ENCODE measurements at regions not wholly inside any gene's neighbourhood (a gene's known extent, or its start where the extent isn't known, plus 50 kb on each side); places are given as distances from the start of the nearest gene placed in this dataset.

DNA sequence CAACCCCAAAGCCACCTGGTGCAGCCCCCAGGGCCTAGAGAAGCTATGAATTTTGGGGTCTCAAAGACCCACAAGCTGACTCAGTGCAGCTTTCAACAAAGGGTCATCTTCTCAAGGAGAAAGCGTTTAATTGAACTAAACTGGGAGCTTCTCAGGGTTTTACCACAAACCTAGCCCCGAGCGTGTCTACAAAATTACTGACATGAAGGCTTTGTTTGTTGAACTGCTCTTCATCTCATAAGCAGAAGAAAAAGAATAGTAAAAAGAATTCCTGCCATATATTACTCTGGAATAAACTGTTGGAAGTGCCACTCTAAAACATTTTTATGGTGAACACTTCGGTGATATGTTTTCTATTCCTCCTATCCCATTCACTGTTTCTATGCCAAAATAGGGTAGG lies 50.8 kb upstream of the INCENP start:
- no peak for DNase-seq (ENCODE audit: low spot score)
- in situ Hi-C loops (cut with MboI; ENCODE audit: low pct_unique_long_range_greater_than_20kb, low sequenced_read_pairs, unreplicated experiment): loop anchor here (10.0 kb wide), 1 partner anchor 188 kb away; no protein-coding TSS in a partner anchor
- TF ChIP-seq CTCF (IDR thresholded peaks at IDR 0.05; ENCODE audit: extremely low read depth, insufficient read depth, missing control alignments): no peak

- no peak for DNase-seq (ENCODE audit: low spot score)
- in situ Hi-C loops (cut with MboI; ENCODE audit: low pct_unique_long_range_greater_than_20kb, low sequenced_read_pairs, unreplicated experiment): loop anchor here (10.0 kb wide), 1 partner anchor 187 kb away; no protein-coding TSS in a partner anchor
- no peak for TF ChIP-seq CTCF (IDR thresholded peaks at IDR 0.05; ENCODE audit: extremely low read depth, insufficient read depth, missing control alignments)
These were observed 52.4 kb upstream of the INCENP start for GRCh38 chr11:62071408-62071807.

GRCh38 chr11:62069986-62070919 lies 53.6 kb upstream of the INCENP start:
- DNase-seq (ENCODE audit: low spot score): no peak
- in situ Hi-C loops (cut with MboI; ENCODE audit: low pct_unique_long_range_greater_than_20kb, low sequenced_read_pairs, unreplicated experiment): loop anchor here (10.0 kb wide), 1 partner anchor 185 kb away; no protein-coding TSS in a partner anchor
- no peak for TF ChIP-seq CTCF (IDR thresholded peaks at IDR 0.05; ENCODE audit: extremely low read depth, insufficient read depth, missing control alignments)

- DNase-seq (ENCODE audit: low spot score): no peak
- no peak for TF ChIP-seq CTCF (IDR thresholded peaks at IDR 0.05; ENCODE audit: extremely low read depth, insufficient read depth, missing control alignments)
- in situ Hi-C loops (cut with MboI; ENCODE audit: low pct_unique_long_range_greater_than_20kb, low sequenced_read_pairs, unreplicated experiment): no loop called here
These were observed 54.4 kb upstream of the INCENP start for GRCh38 chr11:62069374-62069773.

DNA sequence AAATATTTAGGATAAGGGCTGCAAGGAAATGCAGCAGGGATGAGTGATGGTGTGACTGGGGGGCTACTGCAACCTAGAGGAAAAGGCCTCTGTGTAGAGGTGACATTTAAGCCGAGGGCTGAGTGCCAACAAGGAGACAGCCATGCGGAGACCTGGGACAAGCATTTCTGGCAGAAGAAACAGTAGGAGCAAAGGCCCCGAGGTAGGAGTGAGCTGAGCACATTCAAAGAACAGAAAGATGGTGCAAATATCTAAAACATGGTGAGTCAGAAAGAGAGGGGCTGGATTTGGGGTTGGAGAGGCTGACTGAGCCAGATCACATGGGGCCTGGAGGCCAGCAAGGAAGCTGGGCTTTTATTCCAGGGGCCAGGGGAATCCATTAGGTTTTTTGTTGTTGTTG lies 55.1 kb upstream of the INCENP start:
- TF ChIP-seq CTCF (IDR thresholded peaks at IDR 0.05; ENCODE audit: extremely low read depth, insufficient read depth, missing control alignments): no peak
- in situ Hi-C loops (cut with MboI; ENCODE audit: low pct_unique_long_range_greater_than_20kb, low sequenced_read_pairs, unreplicated experiment): no loop called here
- DNase-seq (ENCODE audit: low spot score): no peak

GRCh38 chr11:62067741-62068140 lies 56.1 kb upstream of the INCENP start:
- no peak for DNase-seq (ENCODE audit: low spot score)
- in situ Hi-C loops (cut with MboI; ENCODE audit: low pct_unique_long_range_greater_than_20kb, low sequenced_read_pairs, unreplicated experiment): no loop called here
- no peak for TF ChIP-seq CTCF (IDR thresholded peaks at IDR 0.05; ENCODE audit: extremely low read depth, insufficient read depth, missing control alignments)
